Aorta (tissue), 5 donors: ENCODE measurements at regions not wholly inside any gene's neighbourhood (a gene's known extent, or its start where the extent isn't known, plus 50 kb on each side); places are given as distances from the start of the nearest gene placed in this dataset.

Experiments
- ATAC-seq: fragments of 200-7000 bp; cut with Tn5 transposase; one replicate; pipeline ENCODE4 v1.9.1; 2022; ENCODE audit warnings: moderate library complexity; ENCODE audit not compliant: low FRiP score
- DNase-seq, 2 donors: peaks; one replicate each; pipeline ENCODE4 v3.0.0-alpha.2; 2020
- H3K27ac ChIP-seq, 2 donors: one replicate each; pipeline ENCODE4 v1.5.1; 2013; ENCODE audit warnings: low read length in 2 of 2, mild to moderate bottlenecking in 2 of 2, moderate library complexity in 2 of 2, control low read depth in 1 of 2, inconsistent platforms in 1 of 2, low read depth in 1 of 2
- H3K27me3 ChIP-seq, 2 donors: one replicate each; pipeline ENCODE4 v1.6.1; 2013; ENCODE audit warnings: control low read depth in 1 of 2, low read length in 1 of 2, mild to moderate bottlenecking in 1 of 2, moderate library complexity in 1 of 2; ENCODE audit not compliant: insufficient read depth in 2 of 2, control insufficient read depth in 1 of 2
- H3K36me3 ChIP-seq, 2 donors: one replicate each; pipeline ENCODE4 v1.6.1; 2013; ENCODE audit warnings: control low read depth in 1 of 2, low read length in 1 of 2, mild to moderate bottlenecking in 1 of 2; ENCODE audit not compliant: insufficient read depth in 2 of 2, control insufficient read depth in 1 of 2
- H3K4me1 ChIP-seq, 2 donors: one replicate each; pipeline ENCODE4 v1.6.1; 2013; ENCODE audit warnings: low read length in 2 of 2, control low read depth in 1 of 2, mild to moderate bottlenecking in 1 of 2, moderate library complexity in 1 of 2; ENCODE audit not compliant: insufficient read depth in 2 of 2, control insufficient read depth in 1 of 2
- H3K4me3 ChIP-seq, 2 donors: one replicate each; pipeline ENCODE4 v1.5.1; 2013; ENCODE audit warnings: low read length in 2 of 2, control low read depth in 1 of 2, mild to moderate bottlenecking in 1 of 2
- H3K9me3 ChIP-seq: one replicate; pipeline ENCODE4 v1.6.1; 2013; ENCODE audit warnings: mild to moderate bottlenecking, low read length; ENCODE audit not compliant: control insufficient read depth
- WGBS, 2 donors: extraction: QIAGEN DNeasy Blood & Tissue Kit; methylation state at CpG; one replicate each; pipeline ENCODE4 v1.1.7; 2013; 5-methylcytosine and 5-hydroxymethylcytosine counted together
- intact Hi-C, 2 donors: fragments of 100-400 bp; cut with DNase I; formaldehyde crosslinking; loops; one replicate each; pipeline versions ENCODE4 v1.14.2 to v1.15.0; 2022
- donor health status: healthy with polysubstance abuse.
- donor health status: Bipolar disorder and iron deficiency.
- donor health status: DM: no; HTN: no; CAD: no.
- donor health status: DM: no; HTN: no; CAD: no.
- donor health status: DM: yes; HTN: yes; CAD: no.

- no peak overlapping the region for H3K27ac ChIP-seq
- no peak overlapping the region for H3K4me3 ChIP-seq
- 83 to 88% methylated on average over 22 of the region's 22 CpGs for WGBS, 2 donors
- no peaks in the 10 kb centered on the region for H3K27me3 ChIP-seq
- H3K4me1 ChIP-seq, result no peaks in the 10 kb centered on the region
- DNase-seq (peak; percentile 25 to 62), ATAC-seq (no peak)
- intact Hi-C loops, result no loop called here
- no peaks in the 10 kb centered on the region for H3K9me3 ChIP-seq
- no peaks in the 10 kb centered on the region for H3K36me3 ChIP-seq
Observed at GRCh38 chr1:2936559-2937515, 84.4 kb upstream of the ACTRT2 start.

DNA sequence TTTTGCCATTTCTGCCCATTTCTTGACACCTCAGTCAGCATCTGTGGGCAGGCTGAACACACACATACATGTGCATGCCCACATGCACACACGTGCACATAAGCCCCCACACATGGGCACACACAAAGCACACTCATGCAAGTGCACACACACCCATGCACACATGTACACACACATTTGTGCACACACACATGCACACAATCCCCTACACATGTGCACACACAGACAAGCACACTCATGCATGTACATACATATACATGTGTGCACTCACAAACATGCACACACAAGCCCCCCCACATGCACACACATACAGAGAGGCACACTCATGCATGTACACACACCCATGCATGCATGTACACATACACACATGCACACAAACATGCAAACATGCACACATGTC, 83.5 kb upstream of the ACTRT2 start:
- Histone ChIP-seq H3K9me3 (no peaks in the 10 kb centered on the region), H3K36me3 (no peaks in the 10 kb centered on the region), H3K4me3 (no peak overlapping the region), H3K27me3 (no peaks in the 10 kb centered on the region), H3K27ac (no peak overlapping the region), H3K4me1 (no peaks in the 10 kb centered on the region)
- peak in 1 of 2 donors; percentile 17 for DNase-seq
- intact Hi-C loops, result no loop called here
- no peak for ATAC-seq
- WGBS, 2 donors, result 43 to 83% methylated on average over 1 of the region's 1 CpG

- Histone ChIP-seq H3K27me3 (no peaks in the 10 kb centered on the region), H3K4me3 (no peak overlapping the region), H3K27ac (no peak overlapping the region), H3K9me3 (no peaks in the 10 kb centered on the region), H3K36me3 (no peaks in the 10 kb centered on the region), H3K4me1 (no peaks in the 10 kb centered on the region)
- DNase-seq, result peak; percentile 28 to 57
- intact Hi-C loops, result no loop called here
- no peak for ATAC-seq
- 97 to 100% methylated on average over 1 of the region's 1 CpG for WGBS, 2 donors
Observed at GRCh38 chr1:2939041-2939552, 82.2 kb upstream of the ACTRT2 start.

DNA sequence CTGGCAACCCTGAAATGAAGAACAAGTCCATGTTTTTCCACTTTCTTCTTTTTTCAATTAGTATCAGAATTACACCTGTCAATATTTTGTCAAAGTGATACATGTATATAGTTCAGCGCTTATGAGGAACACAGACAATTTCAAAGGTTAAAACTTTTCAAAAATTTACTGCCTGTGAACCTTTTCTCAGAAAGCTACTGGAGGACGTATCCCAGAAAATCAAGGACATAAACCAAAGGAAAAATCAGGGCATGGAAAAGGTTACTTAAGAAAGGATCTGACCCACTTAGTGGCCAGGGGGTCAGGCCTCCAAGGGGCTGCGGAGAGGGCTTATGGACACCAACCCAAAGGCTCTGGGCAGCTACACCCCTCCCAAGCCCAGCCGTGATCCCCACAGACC, 81.1 kb upstream of the ACTRT2 start:
- Histone ChIP-seq H3K4me3 (no peak overlapping the region), H3K4me1 (no peaks in the 10 kb centered on the region), H3K9me3 (no peaks in the 10 kb centered on the region), H3K27me3 (no peaks in the 10 kb centered on the region), H3K27ac (no peak overlapping the region), H3K36me3 (no peaks in the 10 kb centered on the region)
- intact Hi-C loops, result no loop called here
- ATAC-seq (no peak), DNase-seq (no peak)
- WGBS, 2 donors, result 95 to 96% methylated on average over 4 of the region's 4 CpGs

DNA sequence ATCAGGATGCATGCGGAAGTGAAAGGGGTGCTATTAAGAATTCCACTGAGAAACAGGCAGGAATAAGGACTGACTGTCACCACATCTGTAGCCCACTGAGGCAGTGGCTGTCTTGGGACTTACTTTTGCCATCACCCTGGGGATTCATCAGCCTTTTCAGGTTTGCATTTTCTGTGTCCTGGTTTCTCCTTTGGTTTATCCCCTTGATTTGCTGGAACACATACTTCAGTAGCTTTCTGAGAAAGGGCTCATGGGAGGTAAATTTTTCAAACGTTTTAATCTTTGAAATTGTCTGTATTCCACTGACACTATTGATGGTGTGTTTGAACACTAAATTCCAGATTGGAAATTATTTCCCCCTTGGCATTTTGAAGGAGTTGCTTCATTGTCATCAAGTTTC, 80.2 kb upstream of the ACTRT2 start:
- intact Hi-C loops, result no loop called here
- Histone ChIP-seq H3K4me3 (no peak overlapping the region), H3K4me1 (no peaks in the 10 kb centered on the region), H3K27me3 (no peaks in the 10 kb centered on the region), H3K9me3 (no peaks in the 10 kb centered on the region), H3K36me3 (no peaks in the 10 kb centered on the region), H3K27ac (no peak overlapping the region)
- DNase-seq, result no peak
- ATAC-seq, result no peak
- WGBS, 2 donors, result 76 to 78% methylated on average over 2 of the region's 2 CpGs

DNA sequence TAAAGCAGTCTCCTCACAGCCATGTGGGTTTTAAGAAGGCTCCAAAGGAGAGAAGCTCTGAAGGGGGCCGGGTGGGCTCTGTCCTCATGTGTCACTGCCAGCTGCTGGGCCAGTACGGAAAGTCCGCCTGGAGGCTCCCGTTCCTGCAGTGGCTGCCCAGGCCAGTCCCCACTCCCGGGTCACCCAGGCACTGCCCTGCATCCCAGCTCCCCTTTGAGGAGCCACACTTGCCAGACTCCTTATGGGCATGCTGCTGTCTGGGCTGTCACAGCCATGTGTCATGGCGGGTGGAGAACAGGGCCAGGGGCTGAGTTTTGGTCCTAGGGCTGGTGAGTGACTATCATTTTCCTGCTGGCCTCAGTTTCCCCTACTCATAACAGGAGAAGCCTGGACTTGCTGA, 79.4 kb upstream of the ACTRT2 start:
- 97% methylated on average over 6 of the region's 6 CpGs for WGBS, 2 donors
- peak; percentile 12 to 70 for DNase-seq
- Histone ChIP-seq H3K36me3 (no peaks in the 10 kb centered on the region), H3K4me1 (no peaks in the 10 kb centered on the region), H3K4me3 (no peak overlapping the region), H3K27me3 (no peaks in the 10 kb centered on the region), H3K27ac (no peak overlapping the region), H3K9me3 (no peaks in the 10 kb centered on the region)
- intact Hi-C loops, result no loop called here
- ATAC-seq, result no peak

- ATAC-seq (no peak), DNase-seq (peak; percentile 34 to 75)
- Histone ChIP-seq H3K4me1 (no peaks in the 10 kb centered on the region), H3K9me3 (no peaks in the 10 kb centered on the region), H3K27me3 (no peaks in the 10 kb centered on the region), H3K4me3 (no peak overlapping the region), H3K36me3 (no peaks in the 10 kb centered on the region), H3K27ac (no peak overlapping the region)
- intact Hi-C loops, result no loop called here
- 84 to 89% methylated on average over 5 of the region's 5 CpGs for WGBS, 2 donors
Observed at GRCh38 chr1:2942410-2942809, 78.9 kb upstream of the ACTRT2 start.

GRCh38 chr1:2943686-2944260, 77.5 kb upstream of the ACTRT2 start:
- WGBS, 2 donors, result 86 to 91% methylated on average over 6 to 7 of the region's 7 CpGs
- no peak overlapping the region for H3K27ac ChIP-seq
- H3K4me1 ChIP-seq, result no peaks in the 10 kb centered on the region
- no peak for ATAC-seq
- no peaks in the 10 kb centered on the region for H3K27me3 ChIP-seq
- intact Hi-C loops, result no loop called here
- no peaks in the 10 kb centered on the region for H3K9me3 ChIP-seq
- DNase-seq, result peak; percentile 28 to 40
- H3K36me3 ChIP-seq, result no peaks in the 10 kb centered on the region
- H3K4me3 ChIP-seq, result no peak overlapping the region

DNA sequence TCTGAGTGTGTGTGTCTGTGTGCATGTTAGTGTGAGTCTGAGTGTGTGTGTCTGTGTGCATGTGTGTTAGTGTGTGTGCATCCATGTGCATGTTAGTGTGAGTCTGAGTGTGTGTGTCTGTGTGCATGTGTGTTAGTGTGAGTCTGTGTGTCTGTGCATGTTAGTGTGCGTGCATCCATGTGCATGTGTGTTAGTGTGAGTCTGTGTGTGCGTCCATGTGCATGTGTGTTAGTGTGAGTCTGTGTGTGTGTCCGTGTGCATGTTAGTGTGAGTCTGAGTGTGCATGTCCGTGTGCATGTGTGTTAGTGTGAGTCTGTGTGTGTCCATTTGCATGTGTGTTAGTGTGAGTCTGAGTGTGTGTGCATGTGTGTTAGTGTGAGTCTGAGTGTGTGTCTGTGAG, 76.6 kb upstream of the ACTRT2 start:
- H3K36me3 ChIP-seq, result no peaks in the 10 kb centered on the region
- intact Hi-C loops, result no loop called here
- H3K4me1 ChIP-seq, result no peaks in the 10 kb centered on the region
- H3K27ac ChIP-seq, result no peak overlapping the region
- H3K4me3 ChIP-seq, result no peak overlapping the region
- WGBS, 2 donors, result 82 to 83% methylated on average over 4 of the region's 4 CpGs
- H3K27me3 ChIP-seq, result no peaks in the 10 kb centered on the region
- ATAC-seq (no peak), DNase-seq (no peak)
- H3K9me3 ChIP-seq, result no peaks in the 10 kb centered on the region
